ENCODE measurements at regions not wholly inside any gene's neighbourhood (a gene's known extent, or its start where the extent isn't known, plus 50 kb on each side); places are given as distances from the start of the nearest gene placed in this dataset.
A peak's percentile ranks its signal among the peaks of the same experiment; 100 is the strongest.

DNA sequence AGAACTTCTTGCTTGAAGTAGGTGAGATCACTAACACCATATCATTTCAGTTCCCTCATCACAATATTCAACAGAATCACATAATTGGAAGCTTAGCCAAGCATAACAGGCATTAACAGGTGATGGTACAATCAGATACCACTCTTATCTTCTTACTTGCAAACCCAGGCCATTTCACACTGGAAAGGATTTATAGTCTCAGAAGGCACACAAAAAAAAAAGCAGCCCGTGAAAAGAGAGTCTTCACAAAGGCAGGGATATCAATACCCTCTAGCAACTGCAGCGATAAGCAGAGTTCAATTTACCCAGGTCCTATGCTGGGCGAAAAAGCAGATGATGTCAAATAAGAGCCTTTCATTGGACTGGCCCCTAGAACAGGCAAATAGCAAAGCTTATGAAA, 1082.4 kb downstream of the XPNPEP1 start:
- H3K27ac ChIP-seq: no peak overlapping the region
- H3K4me1 ChIP-seq (replicated peaks in 1 of 2): peaks cover 6 to 8% of the 10 kb centered on the region in 2 donors
- in situ Hi-C loops (cut with MboI; ENCODE audit: low pct_unique_long_range_greater_than_20kb in 2 of 9, low sequenced_read_pairs in 9 of 9, unreplicated experiment in 9 of 9): no loop called here
- 43 to 100% (median 82%) methylated on average over 1 to 3 of the region's 3 CpGs; no CpG with 5 or more reads in 2 of the 10 experiments for WGBS, 10 experiments
- no peak for ATAC-seq (replicated peaks in 6 of 8)
- no peak overlapping the region for H3K4me3 ChIP-seq

DNA sequence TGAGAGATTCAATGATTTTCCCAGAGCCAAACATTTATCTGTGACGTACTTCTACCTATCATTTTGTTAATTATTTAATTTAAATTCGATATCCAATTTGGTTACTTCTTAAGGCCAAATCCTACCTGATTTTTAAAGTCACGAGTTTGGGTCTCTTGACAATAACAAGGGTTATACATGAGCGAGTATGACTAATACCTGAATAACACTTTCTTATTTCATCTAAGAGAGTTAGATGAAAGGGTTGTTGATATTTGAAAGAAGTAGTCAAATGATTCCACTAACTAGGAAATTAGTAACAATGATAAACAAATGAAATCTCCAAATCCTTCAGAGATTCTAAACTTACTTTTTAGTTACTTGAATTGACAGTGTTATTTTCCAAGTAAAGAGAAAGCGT, 1086.9 kb downstream of the XPNPEP1 start:
- no peak for ATAC-seq (replicated peaks in 6 of 8)
- Histone ChIP-seq H3K4me1 (replicated peaks in 1 of 2) (peaks cover 6 to 8% of the 10 kb centered on the region in 2 donors), H3K4me3 (no peak overlapping the region), H3K27ac (no peak overlapping the region)
- in situ Hi-C loops (cut with MboI; ENCODE audit: low pct_unique_long_range_greater_than_20kb in 2 of 9, low sequenced_read_pairs in 9 of 9, unreplicated experiment in 9 of 9): no loop called here
- WGBS, 10 experiments: 24 to 97% (median 87%) methylated on average over 3 to 5 of the region's 5 CpGs

DNA sequence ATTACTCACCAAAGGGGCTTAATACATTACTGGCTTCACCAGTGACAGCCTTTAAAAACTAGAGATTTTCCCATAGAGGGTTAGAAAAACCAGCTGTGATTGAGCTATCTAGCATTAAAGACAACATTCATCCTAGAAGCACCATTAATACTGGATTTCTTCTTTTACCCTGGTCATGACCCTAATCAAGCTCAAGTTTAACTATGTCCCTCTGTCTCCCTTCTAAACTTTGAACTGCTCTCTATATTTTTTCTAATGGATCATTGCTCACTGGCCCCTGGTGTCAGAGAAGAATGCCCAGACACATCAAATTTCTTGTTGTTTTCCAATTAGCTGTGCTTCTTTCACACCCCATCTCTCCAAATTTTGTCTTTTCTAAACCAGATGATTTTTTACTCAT, 1101.3 kb downstream of the XPNPEP1 start:
- H3K4me3 ChIP-seq: no peak overlapping the region
- peaks cover 0 to 9% of the 10 kb centered on the region in 2 donors for H3K4me1 ChIP-seq (replicated peaks in 1 of 2)
- in situ Hi-C loops (cut with MboI; ENCODE audit: low pct_unique_long_range_greater_than_20kb in 2 of 9, low sequenced_read_pairs in 9 of 9, unreplicated experiment in 9 of 9): no loop called here
- no peak overlapping the region for H3K27ac ChIP-seq
- ATAC-seq (replicated peaks in 6 of 8): no peak

DNA sequence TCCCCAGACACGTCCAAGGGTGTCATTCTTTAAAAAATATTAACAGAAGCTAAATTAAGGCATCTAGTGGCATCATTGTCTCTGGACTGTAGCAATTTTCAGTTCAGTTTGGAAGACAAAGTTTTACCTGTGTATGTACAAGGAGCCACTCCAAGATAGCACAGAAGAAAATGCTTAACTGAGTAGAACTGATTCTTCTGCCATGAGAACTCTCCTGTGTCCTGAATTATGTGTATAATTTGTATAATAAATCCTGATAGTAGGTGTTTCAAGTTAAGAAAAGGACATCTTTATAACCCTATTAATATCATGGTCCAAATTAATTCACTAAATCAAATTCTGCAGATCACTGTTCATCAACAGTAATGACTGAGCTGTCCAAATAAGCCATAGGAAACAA, 1104.0 kb downstream of the XPNPEP1 start:
- no peak overlapping the region for H3K4me3 ChIP-seq
- WGBS, 10 experiments: 0 to 80% (median 0%) methylated on average over 1 of the region's 1 CpG; no CpG with 5 or more reads in 5 of the 10 experiments
- ATAC-seq (replicated peaks in 6 of 8): peak in 4 of 8 experiments; percentile 8 to 90 (median 55)
- in situ Hi-C loops (cut with MboI; ENCODE audit: low pct_unique_long_range_greater_than_20kb in 2 of 9, low sequenced_read_pairs in 9 of 9, unreplicated experiment in 9 of 9): no loop called here
- no peak overlapping the region for H3K27ac ChIP-seq
- peaks cover 0 to 9% of the 10 kb centered on the region in 2 donors for H3K4me1 ChIP-seq (replicated peaks in 1 of 2)

DNA sequence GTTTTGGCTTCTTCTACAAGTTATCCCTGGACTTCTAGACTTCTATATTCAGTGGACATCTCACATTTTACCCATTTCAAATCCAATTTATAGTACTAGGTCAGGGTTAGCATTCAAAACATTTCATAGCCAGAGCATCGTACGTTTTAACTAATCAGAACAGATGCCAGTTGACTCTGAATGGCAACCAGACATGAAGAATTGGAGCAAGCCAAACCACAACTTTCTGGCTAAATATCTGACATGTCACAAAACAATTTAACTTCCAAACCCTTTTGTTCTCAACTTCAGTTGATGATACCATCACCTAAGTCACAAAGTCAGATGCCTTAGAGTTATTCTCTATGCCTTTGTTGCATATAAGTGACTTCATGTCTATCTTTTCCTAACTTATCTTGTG, 1105.7 kb downstream of the XPNPEP1 start:
- ATAC-seq (replicated peaks in 6 of 8): no peak
- WGBS, 10 experiments: 0 to 100% (median 67%) methylated on average over 1 to 2 of the region's 2 CpGs; no CpG with 5 or more reads in 2 of the 10 experiments
- no peak overlapping the region for H3K27ac ChIP-seq
- no peak overlapping the region for H3K4me3 ChIP-seq
- peaks cover 0 to 9% of the 10 kb centered on the region in 2 donors for H3K4me1 ChIP-seq (replicated peaks in 1 of 2)
- in situ Hi-C loops (cut with MboI; ENCODE audit: low pct_unique_long_range_greater_than_20kb in 2 of 9, low sequenced_read_pairs in 9 of 9, unreplicated experiment in 9 of 9): no loop called here

DNA sequence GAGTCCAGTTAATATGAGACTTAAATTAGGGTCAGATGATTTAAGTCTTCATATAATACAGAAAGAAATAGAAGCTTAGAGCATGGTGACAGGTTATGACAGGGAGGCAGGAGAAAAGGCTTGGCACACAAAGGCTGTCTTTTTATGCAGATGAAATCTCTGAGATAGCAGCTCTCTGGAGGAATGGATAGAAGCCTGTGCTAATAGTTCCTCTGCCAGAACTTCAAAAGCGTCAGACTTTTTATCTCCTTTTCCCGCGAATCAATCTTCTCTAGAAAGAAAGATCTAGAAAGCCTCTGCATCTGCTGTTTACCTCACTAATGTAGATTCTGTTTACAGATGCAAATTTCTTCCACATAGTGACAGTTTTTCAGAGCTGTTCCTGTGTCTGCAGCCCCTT, 1106.2 kb downstream of the XPNPEP1 start:
- ATAC-seq (replicated peaks in 6 of 8): no peak
- WGBS, 10 experiments: 47 to 82% (median 71%) methylated on average over 1 to 3 of the region's 3 CpGs; no CpG with 5 or more reads in 3 of the 10 experiments
- peaks cover 0 to 9% of the 10 kb centered on the region in 2 donors for H3K4me1 ChIP-seq (replicated peaks in 1 of 2)
- no peak overlapping the region for H3K4me3 ChIP-seq
- no peak overlapping the region for H3K27ac ChIP-seq
- in situ Hi-C loops (cut with MboI; ENCODE audit: low pct_unique_long_range_greater_than_20kb in 2 of 9, low sequenced_read_pairs in 9 of 9, unreplicated experiment in 9 of 9): no loop called here

DNA sequence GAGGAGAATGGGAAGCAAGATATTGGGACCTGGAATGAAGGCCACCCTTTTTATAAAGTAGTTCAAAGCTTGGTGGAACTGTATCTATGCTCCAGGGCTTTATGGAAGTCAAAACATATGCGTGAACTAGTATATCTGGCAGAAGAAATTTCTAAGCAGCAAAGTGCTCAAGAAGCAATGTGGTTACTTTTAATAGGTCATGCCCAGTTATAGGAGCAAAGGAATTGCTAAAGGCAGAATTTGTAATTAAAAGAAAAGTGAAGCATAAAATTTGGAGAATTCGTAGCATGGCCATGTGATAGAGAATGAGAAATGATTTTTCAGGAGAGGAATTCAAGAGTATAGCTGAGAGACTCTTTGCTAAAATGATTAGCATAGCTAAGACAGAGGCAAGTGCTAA, 1110.4 kb downstream of the XPNPEP1 start:
- Histone ChIP-seq H3K27ac (no peak overlapping the region), H3K4me3 (no peak overlapping the region), H3K4me1 (replicated peaks in 1 of 2) (no peaks in the 10 kb centered on the region)
- in situ Hi-C loops (cut with MboI; ENCODE audit: low pct_unique_long_range_greater_than_20kb in 2 of 9, low sequenced_read_pairs in 9 of 9, unreplicated experiment in 9 of 9): no loop called here
- WGBS, 10 experiments: 22 to 100% (median 71%) methylated on average over 1 to 2 of the region's 2 CpGs; no CpG with 5 or more reads in 1 of the 10 experiments
- no peak for ATAC-seq (replicated peaks in 6 of 8)

DNA sequence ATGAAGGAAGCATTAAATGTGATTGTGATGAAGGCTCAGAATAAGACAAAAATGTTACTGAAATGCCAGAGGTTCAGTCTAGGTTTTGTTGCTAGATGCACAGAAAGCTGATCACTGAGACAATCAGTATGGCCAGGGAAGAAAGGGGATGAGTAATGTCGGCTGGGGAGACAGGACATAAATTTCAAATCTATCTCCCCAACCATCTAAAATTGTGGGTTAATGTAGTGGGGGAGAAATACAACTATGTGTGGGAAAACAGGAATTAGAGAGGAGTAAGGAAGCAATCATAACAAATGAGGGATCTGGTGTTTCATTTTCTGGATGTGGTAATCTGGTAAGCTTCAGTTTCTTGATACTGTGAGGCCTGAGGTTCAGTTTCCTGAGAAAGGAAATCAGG, 1111.0 kb downstream of the XPNPEP1 start:
- in situ Hi-C loops (cut with MboI; ENCODE audit: low pct_unique_long_range_greater_than_20kb in 2 of 9, low sequenced_read_pairs in 9 of 9, unreplicated experiment in 9 of 9): no loop called here
- Histone ChIP-seq H3K4me1 (replicated peaks in 1 of 2) (no peaks in the 10 kb centered on the region), H3K4me3 (no peak overlapping the region), H3K27ac (no peak overlapping the region)
- no peak for ATAC-seq (replicated peaks in 6 of 8)
- 0 to 100% (median 80%) methylated on average over 1 of the region's 1 CpG; no CpG with 5 or more reads in 3 of the 10 experiments for WGBS, 10 experiments

DNA sequence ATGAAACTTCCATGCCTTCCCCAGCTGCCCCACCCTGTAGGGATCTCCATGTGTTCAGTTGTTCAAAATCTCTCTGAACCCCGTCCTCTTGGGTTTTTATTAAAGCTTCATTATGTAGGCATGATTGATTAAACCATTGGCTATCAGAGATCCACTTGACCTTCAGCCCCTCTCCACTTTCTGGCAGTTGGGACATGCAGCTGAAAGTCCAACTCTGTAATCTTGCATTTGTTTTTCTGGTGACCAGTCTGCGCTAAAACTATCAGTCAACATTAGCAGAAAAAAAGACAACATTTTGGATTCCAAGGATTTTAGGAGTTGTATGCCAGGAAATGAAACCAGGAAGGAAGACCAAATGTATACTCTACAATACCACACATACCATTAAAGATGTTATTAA, 1115.1 kb downstream of the XPNPEP1 start:
- no peaks in the 10 kb centered on the region for H3K4me1 ChIP-seq (replicated peaks in 1 of 2)
- ATAC-seq (replicated peaks in 6 of 8): no peak
- no peak overlapping the region for H3K4me3 ChIP-seq
- no peak overlapping the region for H3K27ac ChIP-seq
- WGBS, 10 experiments: 47 to 86% (median 77%) methylated on average over 1 to 2 of the region's 2 CpGs; no CpG with 5 or more reads in 2 of the 10 experiments
- in situ Hi-C loops (cut with MboI; ENCODE audit: low pct_unique_long_range_greater_than_20kb in 2 of 9, low sequenced_read_pairs in 9 of 9, unreplicated experiment in 9 of 9): no loop called here

DNA sequence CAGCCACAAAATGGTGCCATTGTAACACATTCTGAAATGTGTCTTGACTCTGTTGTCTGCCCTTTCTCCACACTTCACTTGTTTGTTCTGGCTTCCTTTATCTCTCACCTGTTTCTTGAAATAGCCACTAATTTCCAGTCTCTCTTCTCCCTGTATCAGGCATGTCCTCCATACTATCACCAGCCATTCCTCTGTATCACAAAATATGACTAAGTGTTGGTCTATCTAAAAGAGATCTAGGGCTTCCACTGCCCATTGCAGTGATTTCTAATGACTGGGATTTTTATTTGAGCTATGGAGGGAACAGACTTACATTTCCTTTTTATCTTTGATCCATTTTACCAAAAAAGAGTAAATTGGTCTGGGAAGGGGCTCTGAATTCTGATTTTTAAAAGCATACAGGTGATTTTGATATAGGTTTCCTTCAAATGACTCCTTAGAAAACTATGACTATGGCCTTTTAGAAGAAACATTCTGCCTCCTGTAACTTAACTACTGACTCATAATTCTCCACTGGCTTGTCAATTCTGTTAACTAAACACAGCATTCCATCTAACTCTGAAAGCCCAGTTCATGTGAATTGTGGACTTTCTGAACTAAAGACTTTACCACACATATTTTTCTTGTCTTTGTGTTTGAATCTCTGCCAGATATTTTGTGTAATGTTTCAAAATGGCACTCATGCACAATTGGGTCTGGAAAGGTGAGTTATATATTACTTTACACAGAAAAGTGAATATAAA, 1121.4 kb downstream of the XPNPEP1 start:
- in situ Hi-C loops (cut with MboI; ENCODE audit: low pct_unique_long_range_greater_than_20kb in 2 of 9, low sequenced_read_pairs in 9 of 9, unreplicated experiment in 9 of 9): no loop called here
- peak in 1 of 8 experiments; percentile 22 for ATAC-seq (replicated peaks in 6 of 8)

DNA sequence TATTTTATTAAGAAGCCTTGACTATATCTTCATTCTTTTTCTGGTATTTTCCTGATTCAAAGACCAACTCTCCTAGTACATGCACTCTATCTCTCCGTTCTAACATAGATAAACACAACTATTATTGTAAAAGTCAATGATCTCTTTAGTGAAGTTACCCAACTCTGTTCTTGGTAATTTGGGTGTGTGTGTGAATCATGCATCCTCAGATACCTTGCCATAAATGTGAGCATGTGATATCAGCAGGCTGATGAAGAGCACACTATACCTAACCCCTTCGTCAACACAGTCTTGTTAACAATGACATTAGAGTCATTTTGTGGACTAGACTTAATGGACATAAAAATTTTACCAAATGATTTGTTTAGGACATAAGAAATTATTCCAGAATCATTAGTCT, 1122.1 kb downstream of the XPNPEP1 start:
- no peaks in the 10 kb centered on the region for H3K4me1 ChIP-seq (replicated peaks in 1 of 2)
- no peak for ATAC-seq (replicated peaks in 6 of 8)
- in situ Hi-C loops (cut with MboI; ENCODE audit: low pct_unique_long_range_greater_than_20kb in 2 of 9, low sequenced_read_pairs in 9 of 9, unreplicated experiment in 9 of 9): no loop called here
- H3K4me3 ChIP-seq: no peak overlapping the region
- WGBS, 10 experiments: 14 to 100% (median 84%) methylated on average over 1 to 2 of the region's 2 CpGs; no CpG with 5 or more reads in 1 of the 10 experiments
- no peak overlapping the region for H3K27ac ChIP-seq

More for the DNA sequence above, 1121.4 kb downstream of the XPNPEP1 start:
- Histone ChIP-seq H3K4me3 (no peak overlapping the region), H3K27ac (no peak overlapping the region), H3K4me1 (replicated peaks in 1 of 2) (no peaks in the 10 kb centered on the region)

DNA sequence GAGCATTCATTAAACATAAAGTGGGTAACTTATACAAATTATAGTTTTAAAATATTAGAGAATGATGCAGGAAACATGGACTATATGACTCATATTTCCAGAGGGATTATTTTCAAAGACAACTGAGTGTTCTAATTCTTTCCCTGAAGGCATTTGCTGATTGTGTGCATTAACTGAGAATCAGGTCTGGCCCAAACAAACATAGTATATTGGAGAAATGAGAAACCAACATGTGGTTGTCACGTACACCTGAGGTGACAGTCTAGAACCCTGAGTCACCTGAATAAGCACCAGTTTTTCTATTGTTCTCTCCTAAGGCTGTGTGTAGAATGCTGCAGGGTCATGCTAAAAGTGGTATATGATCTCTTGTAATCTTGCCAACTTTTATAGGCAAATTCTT, 1125.7 kb downstream of the XPNPEP1 start:
- ATAC-seq (replicated peaks in 6 of 8): no peak
- Histone ChIP-seq H3K4me3 (no peak overlapping the region), H3K27ac (no peak overlapping the region), H3K4me1 (replicated peaks in 1 of 2) (no peaks in the 10 kb centered on the region)
- 45 to 86% (median 78%) methylated on average over 1 of the region's 1 CpG; no CpG with 5 or more reads in 4 of the 10 experiments for WGBS, 10 experiments
- in situ Hi-C loops (cut with MboI; ENCODE audit: low pct_unique_long_range_greater_than_20kb in 2 of 9, low sequenced_read_pairs in 9 of 9, unreplicated experiment in 9 of 9): no loop called here

DNA sequence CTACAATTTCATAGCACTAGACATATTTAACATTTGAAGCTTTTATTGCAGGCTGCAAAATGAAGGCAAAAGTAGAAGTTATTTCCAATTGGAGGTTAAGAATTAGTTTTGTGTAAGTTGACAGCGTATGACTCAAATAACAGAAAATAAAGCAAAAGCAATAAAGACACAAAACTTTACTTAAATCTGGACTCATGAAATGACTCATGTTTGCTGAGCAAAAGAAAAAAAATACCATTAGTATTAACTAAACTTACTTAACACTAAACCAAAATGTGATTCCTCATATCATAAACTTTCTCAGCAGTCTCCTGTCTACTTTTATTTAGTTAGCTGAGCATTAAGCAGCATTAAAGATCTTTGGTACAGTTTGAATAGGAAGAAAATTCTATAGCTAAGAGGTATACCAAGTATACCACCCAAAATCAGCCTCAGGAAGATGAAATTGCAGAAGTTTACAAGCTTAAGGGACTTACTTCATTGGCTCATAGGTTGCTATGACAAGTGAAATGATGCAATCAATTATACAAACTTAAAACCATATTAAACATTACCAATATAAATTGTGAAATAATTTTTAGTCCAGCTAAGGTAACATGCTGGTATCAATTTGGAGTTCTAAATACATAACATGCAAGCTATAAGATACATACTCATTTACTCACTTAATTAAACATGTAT, 1131.4 kb downstream of the XPNPEP1 start:
- no peak for ATAC-seq (replicated peaks in 6 of 8)
- no peak overlapping the region for H3K27ac ChIP-seq
- H3K4me1 ChIP-seq (replicated peaks in 1 of 2): no peaks in the 10 kb centered on the region
- no peak overlapping the region for H3K4me3 ChIP-seq
- in situ Hi-C loops (cut with MboI; ENCODE audit: low pct_unique_long_range_greater_than_20kb in 2 of 9, low sequenced_read_pairs in 9 of 9, unreplicated experiment in 9 of 9): no loop called here
- 0 to 100% (median 78%) methylated on average over 1 of the region's 1 CpG; no CpG with 5 or more reads in 2 of the 10 experiments for WGBS, 10 experiments

DNA sequence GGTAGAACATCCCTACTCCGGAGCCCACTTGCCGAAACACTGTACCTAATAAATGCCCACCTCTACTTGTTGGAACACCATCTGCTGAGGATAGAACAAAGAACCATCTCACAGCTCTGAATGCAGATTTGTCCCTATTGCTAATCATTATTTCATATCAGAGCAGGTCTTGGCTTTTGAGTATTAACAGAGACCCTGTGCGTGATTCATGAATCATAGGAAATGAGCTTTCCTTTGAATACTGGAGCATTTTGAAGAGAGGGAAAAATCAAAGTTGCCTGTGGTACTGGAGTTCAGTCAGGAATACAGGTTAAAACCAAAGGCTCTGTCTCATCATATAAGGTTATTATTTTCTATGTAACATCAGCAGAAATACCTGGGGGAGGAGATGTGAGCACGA, 1132.3 kb downstream of the XPNPEP1 start:
- WGBS, 10 experiments: 19 to 100% (median 92%) methylated on average over 2 to 4 of the region's 4 CpGs
- ATAC-seq (replicated peaks in 6 of 8): no peak
- Histone ChIP-seq H3K4me3 (no peak overlapping the region), H3K4me1 (replicated peaks in 1 of 2) (no peaks in the 10 kb centered on the region), H3K27ac (no peak overlapping the region)
- in situ Hi-C loops (cut with MboI; ENCODE audit: low pct_unique_long_range_greater_than_20kb in 2 of 9, low sequenced_read_pairs in 9 of 9, unreplicated experiment in 9 of 9): no loop called here
